GM23248 (cell line): ENCODE measurements at regions not wholly inside any gene's neighbourhood (a gene's known extent, or its start where the extent isn't known, plus 50 kb on each side); places are given as distances from the start of the nearest gene placed in this dataset.

Experiments
- DNase-seq: peaks from one replicate; pipeline ENCODE4 v3.0.0-alpha.2; 2015
- H2AFZ ChIP-seq: fragments of 200-600 bp; sonication (generic); 2 replicates; pipeline ENCODE4 v1.6.1; 2016; ENCODE audit warnings: antibody characterized with exemption
- H3F3A ChIP-seq: fragments of 200-600 bp; sonication (generic); 2 replicates; pipeline ENCODE4 v1.6.1; 2016; ENCODE audit warnings: mild to moderate bottlenecking, antibody characterized with exemption, mixed run types; ENCODE audit not compliant: insufficient read depth
- H3K27ac ChIP-seq: fragments of 200-600 bp; sonication (generic); 2 replicates; pipeline ENCODE4 v1.5.1; 2016; ENCODE audit warnings: mild to moderate bottlenecking
- H3K27me3 ChIP-seq: fragments of 200-600 bp; sonication (generic); replicated peaks from 2 replicates; pipeline ENCODE4 v1.6.1; 2016; ENCODE audit warnings: mild to moderate bottlenecking; ENCODE audit not compliant: insufficient read depth
- H3K36me3 ChIP-seq: fragments of 200-600 bp; sonication (generic); 2 replicates; pipeline ENCODE4 v1.6.1; 2016; ENCODE audit warnings: low read depth, mild to moderate bottlenecking
- H3K4me1 ChIP-seq: fragments of 200-600 bp; sonication (generic); 2 replicates; pipeline ENCODE4 v1.6.1; 2016; ENCODE audit warnings: mild to moderate bottlenecking; ENCODE audit not compliant: insufficient read depth
- H3K4me2 ChIP-seq: fragments of 200-600 bp; sonication (generic); one replicate; pipeline ENCODE4 v1.6.1; 2016; ENCODE audit warnings: mild to moderate bottlenecking; ENCODE audit not compliant: unreplicated experiment
- H3K4me3 ChIP-seq: fragments of 200-600 bp; sonication (generic); 2 replicates; pipeline ENCODE4 v1.5.1; 2016; ENCODE audit warnings: mild to moderate bottlenecking
- H3K79me2 ChIP-seq: fragments of 200-600 bp; sonication (generic); 2 replicates; pipeline ENCODE4 v1.6.1; 2016; ENCODE audit warnings: mild to moderate bottlenecking; ENCODE audit not compliant: insufficient read depth
- H3K9ac ChIP-seq: fragments of 200-600 bp; sonication (generic); 2 replicates; pipeline ENCODE4 v1.6.1; 2016; ENCODE audit warnings: mild to moderate bottlenecking
- H3K9me2 ChIP-seq: fragments of 200-600 bp; sonication (generic); 2 replicates; pipeline ENCODE4 v1.6.1; 2016; ENCODE audit warnings: mixed run types, mild to moderate bottlenecking, moderate library complexity; ENCODE audit not compliant: insufficient read depth
- H3K9me3 ChIP-seq: fragments of 200-600 bp; sonication (generic); one replicate; pipeline ENCODE4 v1.6.1; 2017; ENCODE audit warnings: low read depth
- H4K20me1 ChIP-seq: fragments of 200-600 bp; sonication (generic); 2 replicates; pipeline ENCODE4 v1.6.0; 2016; ENCODE audit not compliant: insufficient read depth
- EZH2 ChIP-seq: fragments of 200-600 bp; sonication (generic); IDR thresholded peaks from 2 replicates; pipeline ENCODE4 v1.6.1; 2018; ENCODE audit warnings: antibody characterized with exemption, mild to moderate bottlenecking; ENCODE audit not compliant: insufficient read depth, poor library complexity, severe bottlenecking
- EZH2phosphoT487 ChIP-seq: fragments of 200-600 bp; sonication (generic); IDR thresholded peaks from 2 replicates; pipeline ENCODE4 v1.6.1; 2018; ENCODE audit warnings: antibody characterized with exemption, moderate library complexity, mild to moderate bottlenecking, low read depth; ENCODE audit not compliant: insufficient read depth
- WGBS, 2 experiments: methylation state at CpG; one replicate each; pipeline ENCODE4 v1.1.6; 2015 to 2017; ENCODE audit warnings: low lambda C conversion rate in 2 of 2, low coverage in 1 of 2; ENCODE audit errors: missing lambda C conversion rate in 2 of 2; 5-methylcytosine and 5-hydroxymethylcytosine counted together
- in situ Hi-C: fragments of 300-500 bp; cut with MboI; formaldehyde crosslinking; loops from 2 replicates; pipeline ENCODE4 v1.15.0; 2020

GRCh38 chr7:20963556-20964280 lies 177.0 kb upstream of the SP8 start:
- no peaks in the 10 kb centered on the region for H3K27me3 ChIP-seq
- H3K79me2 ChIP-seq = no peaks in the 10 kb centered on the region
- H3K9ac ChIP-seq = no peak overlapping the region
- no peak overlapping the region for H2AFZ ChIP-seq
- H3K36me3 ChIP-seq = no peaks in the 10 kb centered on the region
- WGBS, 2 experiments = 23 to 25% methylated on average over 3 of the region's 3 CpGs
- no peaks in the 10 kb centered on the region for H3K4me1 ChIP-seq
- in situ Hi-C loops = no loop called here
- H3K9me3 ChIP-seq = peaks cover 3% of the 10 kb centered on the region
- no peak for DNase-seq
- no peak for TF ChIP-seq EZH2phosphoT487
- TF ChIP-seq EZH2 = no peak
- no peaks in the 10 kb centered on the region for H4K20me1 ChIP-seq
- H3F3A ChIP-seq = no peaks in the 10 kb centered on the region
- no peak overlapping the region for H3K27ac ChIP-seq
- H3K9me2 ChIP-seq = no peaks in the 10 kb centered on the region
- no peak overlapping the region for H3K4me3 ChIP-seq
- no peak overlapping the region for H3K4me2 ChIP-seq

- whole genome bisulfite sequencing, 2 experiments = 11 to 15% methylated on average over 5 of the region's 5 CpGs
- TF ChIP-seq EZH2phosphoT487 (no peak), EZH2 (no peak)
- H3K9me2 ChIP-seq = no peaks in the 10 kb centered on the region
- no peak overlapping the region for H2AFZ ChIP-seq
- H3K9me3 ChIP-seq = peaks cover 3% of the 10 kb centered on the region
- H3K36me3 ChIP-seq = no peaks in the 10 kb centered on the region
- no peaks in the 10 kb centered on the region for H3K27me3 ChIP-seq
- no peaks in the 10 kb centered on the region for H3F3A ChIP-seq
- H4K20me1 ChIP-seq = no peaks in the 10 kb centered on the region
- in situ Hi-C loops = no loop called here
- H3K9ac ChIP-seq = no peak overlapping the region
- H3K27ac ChIP-seq = no peak overlapping the region
- no peaks in the 10 kb centered on the region for H3K79me2 ChIP-seq
- DNase-seq = no peak
- no peaks in the 10 kb centered on the region for H3K4me1 ChIP-seq
- no peak overlapping the region for H3K4me2 ChIP-seq
- no peak overlapping the region for H3K4me3 ChIP-seq
Measured at GRCh38 chr7:20964281-20964918, 177.7 kb upstream of the SP8 start.

- H3K9me3 ChIP-seq = no peaks in the 10 kb centered on the region
- H4K20me1 ChIP-seq = no peaks in the 10 kb centered on the region
- in situ Hi-C loops = no loop called here
- no peaks in the 10 kb centered on the region for H3K9me2 ChIP-seq
- H3K4me2 ChIP-seq = no peak overlapping the region
- TF ChIP-seq EZH2 (no peak), EZH2phosphoT487 (no peak)
- H2AFZ ChIP-seq = no peak overlapping the region
- DNase-seq = no peak
- H3K79me2 ChIP-seq = no peaks in the 10 kb centered on the region
- no peak overlapping the region for H3K4me3 ChIP-seq
- no peaks in the 10 kb centered on the region for H3F3A ChIP-seq
- no peaks in the 10 kb centered on the region for H3K27me3 ChIP-seq
- 11 to 20% methylated on average over 3 of the region's 3 CpGs for WGBS, 2 experiments
- no peak overlapping the region for H3K27ac ChIP-seq
- H3K4me1 ChIP-seq = no peaks in the 10 kb centered on the region
- no peaks in the 10 kb centered on the region for H3K36me3 ChIP-seq
- no peak overlapping the region for H3K9ac ChIP-seq
Measured at GRCh38 chr7:20971219-20971618, 184.5 kb upstream of the SP8 start.

- Histone ChIP-seq H3K9ac (no peak overlapping the region), H3K27me3 (no peaks in the 10 kb centered on the region), H3K79me2 (no peaks in the 10 kb centered on the region), H4K20me1 (no peaks in the 10 kb centered on the region), H3K36me3 (no peaks in the 10 kb centered on the region), H2AFZ (no peak overlapping the region), H3K9me3 (no peaks in the 10 kb centered on the region), H3K4me3 (no peak overlapping the region), H3K9me2 (no peaks in the 10 kb centered on the region), H3K27ac (no peak overlapping the region), H3K4me1 (no peaks in the 10 kb centered on the region), H3K4me2 (no peak overlapping the region), H3F3A (no peaks in the 10 kb centered on the region)
- TF ChIP-seq EZH2 (no peak), EZH2phosphoT487 (no peak)
- no peak for DNase-seq
- in situ Hi-C loops = no loop called here
- WGBS, 2 experiments = 36 to 39% methylated on average over 8 of the region's 8 CpGs
Measured at GRCh38 chr7:20980232-20980631, 193.5 kb upstream of the SP8 start.
